SH-SY5Y (cell line): ENCODE measurements at regions not wholly inside any gene's neighbourhood (a gene's known extent, or its start where the extent isn't known, plus 50 kb on each side); places are given as distances from the start of the nearest gene placed in this dataset.

Source experiments
- GATA2 ChIP-seq: IDR thresholded peaks from 2 replicates; pipeline ENCODE4 v1.6.1; 2011; ENCODE audit warnings: mild to moderate bottlenecking, low read depth, low read length
- GATA3 ChIP-seq: IDR thresholded peaks from 2 replicates; pipeline ENCODE4 v1.6.1; 2011; ENCODE audit warnings: low read depth, mild to moderate bottlenecking, low read length, moderate library complexity

GRCh38 chr7:26593896-26594295, 270.5 kb downstream of the SKAP2 start:
- no peak for TF ChIP-seq GATA3
- no peak for TF ChIP-seq GATA2
